Sigmoid colon (tissue), 6 donors: ENCODE measurements at regions not wholly inside any gene's neighbourhood (a gene's known extent, or its start where the extent isn't known, plus 50 kb on each side); places are given as distances from the start of the nearest gene placed in this dataset.

Experiments used
- DNase-seq: peaks from one replicate; pipeline ENCODE4 v3.0.0-alpha.2; 2019
- H3K27ac ChIP-seq, 4 donors: fragments of 200-600 bp; sonication (generic); one replicate each; pipeline ENCODE4 v1.5.1; 2016 to 2019; ENCODE audit warnings: mild to moderate bottlenecking in 1 of 4
- H3K27me3 ChIP-seq, 3 donors: fragments of 200-600 bp; sonication (generic); one replicate each; pipeline ENCODE4 v1.5.1; 2019; ENCODE audit warnings: mild to moderate bottlenecking in 1 of 3
- H3K36me3 ChIP-seq, 4 donors: fragments of 200-600 bp; sonication (generic); one replicate each; pipeline ENCODE4 v1.5.1; 2016 to 2019
- H3K4me1 ChIP-seq, 4 donors: fragments of 200-600 bp; sonication (generic); one replicate each; pipeline ENCODE4 v1.5.1; 2017 to 2019
- H3K4me3 ChIP-seq, 4 donors: fragments of 200-600 bp; sonication (generic); one replicate each; pipeline ENCODE4 v1.5.1; 2017 to 2019; ENCODE audit warnings: mild to moderate bottlenecking in 2 of 4, moderate library complexity in 1 of 4
- H3K9me3 ChIP-seq, 4 donors: fragments of 200-600 bp in 3 of 4; sonication (generic) in 3 of 4; one replicate each; pipeline versions ENCODE4 v1.5.1 to v1.6.1; 2013 to 2019
- EP300 ChIP-seq, 4 donors: sonication (generic); formaldehyde crosslinking; IDR thresholded peaks; one replicate each; pipeline ENCODE4 v1.6.1; 2017; ENCODE audit warnings: antibody characterized with exemption in 4 of 4
- POLR2A ChIP-seq, 2 donors: fragments of 450-650 bp; IDR thresholded peaks; one replicate each; pipeline ENCODE4 v1.6.1; 2016; ENCODE audit warnings: antibody characterized with exemption in 2 of 2, mild to moderate bottlenecking in 2 of 2, moderate library complexity in 2 of 2
- POLR2AphosphoS5 ChIP-seq, 4 donors: sonication (generic); formaldehyde crosslinking; IDR thresholded peaks; one replicate each; pipeline ENCODE4 v1.6.1; 2017; ENCODE audit warnings: antibody characterized with exemption in 4 of 4
- WGBS, 2 donors: extraction: QIAGEN DNeasy Blood & Tissue Kit; methylation state at CpG; one replicate each; pipeline ENCODE4 v1.1.7; 2013; 5-methylcytosine and 5-hydroxymethylcytosine counted together
- intact Hi-C: fragments of 100-400 bp; cut with DNase I; formaldehyde crosslinking; loops from one replicate; pipeline ENCODE4 v1.15.1; 2023
- TF ChIP-seq, protein P1 (sequence below), 4 experiments: fragments of 450-650 bp in 3 of 4; fragments of 200-600 bp in 1 of 4; IDR thresholded peaks; one replicate each; pipeline ENCODE4 v1.5.1; 2016 to 2019; ENCODE audit warnings: antibody characterized with exemption in 4 of 4, mild to moderate bottlenecking in 3 of 4, moderate library complexity in 2 of 4
- donor health status: healthy with polysubstance abuse.
- donor health status: healthy.

DNA sequence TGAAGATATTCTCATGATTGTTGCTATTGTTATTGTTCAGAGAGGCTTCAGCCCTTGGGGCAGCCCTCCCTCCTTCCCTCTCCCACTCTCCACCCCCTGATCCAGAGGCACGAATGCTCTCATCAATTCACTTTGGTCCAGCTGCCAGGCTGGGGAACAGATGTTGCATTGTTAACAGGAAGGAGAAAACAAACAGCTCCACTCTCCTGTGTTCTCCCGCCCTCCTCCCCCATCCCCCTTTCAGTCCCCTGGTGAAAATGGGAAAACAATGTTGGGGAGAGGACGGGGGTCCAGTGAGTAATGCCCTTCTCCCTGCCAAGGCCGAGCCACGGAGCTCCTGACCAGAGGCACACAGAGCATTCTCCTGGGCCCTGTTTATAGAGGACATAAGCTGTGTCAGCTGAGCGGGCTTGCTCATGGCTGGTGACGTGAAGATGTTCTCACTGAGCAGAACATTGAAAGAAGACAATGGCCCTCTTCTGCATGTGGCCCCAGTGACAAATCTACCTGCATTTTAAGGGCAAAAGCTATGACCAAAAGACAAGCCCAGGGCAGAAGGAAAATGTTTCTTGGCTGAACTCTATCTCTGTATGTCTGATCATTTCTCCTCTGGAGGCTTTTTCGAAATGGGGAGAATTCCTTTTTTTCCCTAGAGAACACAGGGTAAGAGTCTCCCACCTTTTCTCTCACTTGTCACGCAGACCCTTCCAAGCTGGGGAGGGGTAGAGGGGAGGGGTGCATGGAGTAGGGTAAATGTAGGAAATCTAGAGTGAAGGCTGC, 111.7 kb downstream of the GLUL start:
- H3K27ac ChIP-seq = no peak overlapping the region

DNA sequence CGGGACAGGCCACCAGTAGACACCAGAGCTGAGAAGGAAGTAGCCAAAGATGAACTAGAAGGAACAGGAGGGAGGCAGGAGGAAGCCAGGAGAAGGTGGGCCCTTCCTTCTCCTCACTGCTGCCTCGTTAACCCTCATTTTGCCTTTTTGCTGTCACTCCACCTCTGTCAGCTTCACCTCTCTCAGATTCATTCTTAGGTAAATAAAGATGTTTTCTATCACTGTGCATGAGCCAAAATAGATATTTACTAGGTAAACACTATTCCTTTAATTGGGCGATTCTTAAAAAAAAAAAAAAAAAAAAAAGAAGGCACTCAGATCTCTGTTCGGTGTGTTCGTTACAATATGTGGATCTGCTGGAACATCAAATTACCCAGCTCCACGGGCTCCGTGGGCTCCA, 112.3 kb downstream of the GLUL start:
- H3K27me3 ChIP-seq = no peaks in the 10 kb centered on the region
- no peak overlapping the region for H3K4me3 ChIP-seq
- TF ChIP-seq EP300 (IDR thresholded peaks at IDR 0.05) = no peak
- TF ChIP-seq POLR2A (IDR thresholded peaks at IDR 0.05) = no peak
- no peak for DNase-seq
- intact Hi-C loops = no loop called here
- 70% methylated on average over 7 of the region's 7 CpGs for WGBS, 2 donors
- peak overlapping the region in 1 of 4 donors; percentile 40 for H3K27ac ChIP-seq
- peaks cover 0 to 15% (median 13%) of the 10 kb centered on the region in 4 donors for H3K4me1 ChIP-seq
- no peaks in the 10 kb centered on the region for H3K36me3 ChIP-seq
- no peaks in the 10 kb centered on the region for H3K9me3 ChIP-seq

More for the DNA sequence above, 111.7 kb downstream of the GLUL start:
- peaks cover 0 to 15% (median 13%) of the 10 kb centered on the region in 4 donors for H3K4me1 ChIP-seq
- DNase-seq = peak; percentile 73
- no peaks in the 10 kb centered on the region for H3K9me3 ChIP-seq
- H3K27me3 ChIP-seq = no peaks in the 10 kb centered on the region
- intact Hi-C loops = no loop called here
- no peak overlapping the region for H3K4me3 ChIP-seq
- 54 to 72% methylated on average over 9 of the region's 9 CpGs for WGBS, 2 donors
- H3K36me3 ChIP-seq = no peaks in the 10 kb centered on the region
- no peak for TF ChIP-seq EP300 (IDR thresholded peaks at IDR 0.05)
- no peak for TF ChIP-seq POLR2AphosphoS5 (IDR thresholded peaks at IDR 0.05)
- TF ChIP-seq POLR2A (IDR thresholded peaks at IDR 0.05) = no peak
- TF ChIP-seq, protein P1, sequence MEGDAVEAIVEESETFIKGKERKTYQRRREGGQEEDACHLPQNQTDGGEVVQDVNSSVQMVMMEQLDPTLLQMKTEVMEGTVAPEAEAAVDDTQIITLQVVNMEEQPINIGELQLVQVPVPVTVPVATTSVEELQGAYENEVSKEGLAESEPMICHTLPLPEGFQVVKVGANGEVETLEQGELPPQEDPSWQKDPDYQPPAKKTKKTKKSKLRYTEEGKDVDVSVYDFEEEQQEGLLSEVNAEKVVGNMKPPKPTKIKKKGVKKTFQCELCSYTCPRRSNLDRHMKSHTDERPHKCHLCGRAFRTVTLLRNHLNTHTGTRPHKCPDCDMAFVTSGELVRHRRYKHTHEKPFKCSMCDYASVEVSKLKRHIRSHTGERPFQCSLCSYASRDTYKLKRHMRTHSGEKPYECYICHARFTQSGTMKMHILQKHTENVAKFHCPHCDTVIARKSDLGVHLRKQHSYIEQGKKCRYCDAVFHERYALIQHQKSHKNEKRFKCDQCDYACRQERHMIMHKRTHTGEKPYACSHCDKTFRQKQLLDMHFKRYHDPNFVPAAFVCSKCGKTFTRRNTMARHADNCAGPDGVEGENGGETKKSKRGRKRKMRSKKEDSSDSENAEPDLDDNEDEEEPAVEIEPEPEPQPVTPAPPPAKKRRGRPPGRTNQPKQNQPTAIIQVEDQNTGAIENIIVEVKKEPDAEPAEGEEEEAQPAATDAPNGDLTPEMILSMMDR (IDR thresholded peaks at IDR 0.05) = no peak

DNA sequence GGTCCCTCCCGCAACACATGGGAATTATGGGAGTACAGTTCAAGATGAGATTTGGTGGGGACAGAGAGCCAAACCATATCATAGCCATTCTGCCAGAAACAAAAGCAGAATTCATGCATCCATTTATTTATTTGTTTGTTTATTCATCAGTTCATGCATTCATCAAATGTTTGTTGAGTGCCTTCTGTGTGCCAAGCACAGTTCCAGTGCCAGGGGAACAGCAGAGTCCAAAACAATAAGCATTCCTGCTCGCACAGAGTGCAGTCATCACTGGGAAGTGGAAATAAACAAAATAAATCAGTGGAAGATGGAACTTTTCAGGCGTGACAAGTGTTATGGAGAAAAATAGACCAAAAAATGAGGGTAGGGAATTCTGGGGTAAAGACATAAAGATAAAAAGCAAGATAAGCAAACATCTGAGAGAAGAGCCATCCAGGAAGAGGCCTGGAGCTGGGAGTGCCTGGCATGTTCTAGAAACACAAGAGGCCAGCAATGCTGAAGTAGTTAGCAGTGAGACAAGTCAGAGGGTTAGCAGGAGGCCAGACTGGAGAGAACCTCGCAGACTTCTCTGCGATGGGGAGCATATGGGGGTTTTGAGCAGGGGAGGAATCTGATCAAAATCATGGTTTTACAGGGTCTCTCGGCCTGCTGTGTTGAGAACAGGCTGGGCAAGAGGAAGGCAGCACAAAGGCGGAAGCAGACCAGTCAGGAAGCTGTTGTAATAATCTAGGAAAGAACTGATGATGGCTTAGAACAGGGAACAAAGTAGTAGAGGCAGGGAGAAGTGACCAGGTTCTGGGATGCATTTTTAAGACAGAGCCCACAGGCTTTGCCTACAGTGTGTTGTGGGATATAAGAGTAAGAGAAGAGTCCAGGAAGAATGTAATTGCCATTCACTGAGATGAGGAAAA, 113.2 kb downstream of the GLUL start:
- no peak for DNase-seq
- Histone ChIP-seq H3K36me3 (no peaks in the 10 kb centered on the region), H3K4me1 (peaks cover 0 to 15% (median 13%) of the 10 kb centered on the region in 4 donors), H3K4me3 (no peak overlapping the region), H3K27me3 (no peaks in the 10 kb centered on the region), H3K9me3 (no peaks in the 10 kb centered on the region), H3K27ac (peak overlapping the region in 2 of 4 donors; percentile 19 to 40)
- intact Hi-C loops = no loop called here
- TF ChIP-seq EP300 (IDR thresholded peaks at IDR 0.05) (no peak), POLR2A (IDR thresholded peaks at IDR 0.05) (no peak), POLR2AphosphoS5 (IDR thresholded peaks at IDR 0.05) (no peak)
- TF ChIP-seq, protein P1 (IDR thresholded peaks at IDR 0.05) = no peak
- 79 to 87% methylated on average over 7 of the region's 7 CpGs for WGBS, 2 donors

DNA sequence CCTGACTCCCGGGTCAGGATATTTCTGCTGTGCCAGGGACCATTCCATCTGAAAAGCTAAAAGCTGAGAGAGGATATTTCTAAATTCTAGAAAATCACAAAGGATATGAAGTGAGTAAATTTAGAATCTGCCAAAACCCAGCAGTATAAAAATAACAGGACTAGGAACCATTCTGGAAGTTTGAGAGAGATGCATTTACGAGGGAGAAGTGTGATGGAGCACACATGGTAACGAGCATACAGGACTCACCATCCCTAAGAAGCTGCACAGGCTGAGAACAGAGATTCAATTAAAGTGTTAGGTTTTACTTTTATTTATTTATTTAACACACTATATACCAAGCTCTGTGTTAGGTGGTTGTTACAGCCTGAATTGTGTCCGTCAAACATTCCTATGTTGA, 116.3 kb downstream of the GLUL start:
- intact Hi-C loops = no loop called here
- peaks cover 0 to 15% (median 13%) of the 10 kb centered on the region in 4 donors for H3K4me1 ChIP-seq
- no peaks in the 10 kb centered on the region for H3K27me3 ChIP-seq
- H3K9me3 ChIP-seq = no peaks in the 10 kb centered on the region
- DNase-seq = no peak
- no peak overlapping the region for H3K27ac ChIP-seq
- TF ChIP-seq POLR2AphosphoS5 (IDR thresholded peaks at IDR 0.05) = no peak
- no peak for TF ChIP-seq EP300 (IDR thresholded peaks at IDR 0.05)
- no peak for TF ChIP-seq POLR2A (IDR thresholded peaks at IDR 0.05)
- TF ChIP-seq, protein P1 (IDR thresholded peaks at IDR 0.05) = no peak
- no peaks in the 10 kb centered on the region for H3K36me3 ChIP-seq
- WGBS, 2 donors = 93 to 97% methylated on average over 4 of the region's 4 CpGs
- H3K4me3 ChIP-seq = no peak overlapping the region

DNA sequence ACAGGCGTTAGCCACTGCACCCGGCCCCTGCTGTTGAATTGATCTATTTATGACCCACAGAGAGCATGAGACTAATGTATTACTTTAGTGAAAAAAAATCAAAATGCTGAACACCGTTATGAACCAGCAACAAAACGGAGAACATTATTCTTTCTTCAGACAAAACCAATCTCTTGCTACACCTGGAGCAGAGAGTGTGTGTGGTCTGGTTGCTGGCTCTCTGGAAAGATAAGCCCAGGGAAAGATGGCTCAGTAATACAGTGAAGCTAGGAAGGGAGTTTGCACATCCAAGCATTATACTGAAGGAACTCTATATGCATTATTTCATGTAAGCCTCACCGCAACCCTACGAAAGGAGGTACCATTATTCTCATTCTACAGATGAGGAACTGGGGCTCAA, 117.0 kb downstream of the GLUL start:
- no peaks in the 10 kb centered on the region for H3K27me3 ChIP-seq
- no peak overlapping the region for H3K4me3 ChIP-seq
- peaks cover 0 to 15% (median 11%) of the 10 kb centered on the region in 4 donors for H3K4me1 ChIP-seq
- no peak for DNase-seq
- H3K27ac ChIP-seq = no peak overlapping the region
- TF ChIP-seq POLR2A (IDR thresholded peaks at IDR 0.05) (no peak), EP300 (IDR thresholded peaks at IDR 0.05) (no peak), POLR2AphosphoS5 (IDR thresholded peaks at IDR 0.05) (no peak)
- TF ChIP-seq, protein P1 (IDR thresholded peaks at IDR 0.05) = no peak
- intact Hi-C loops = no loop called here
- H3K36me3 ChIP-seq = no peaks in the 10 kb centered on the region
- 93 to 94% methylated on average over 6 of the region's 6 CpGs for WGBS, 2 donors
- H3K9me3 ChIP-seq = no peaks in the 10 kb centered on the region
